ENCODE measurements at regions not wholly inside any gene's neighbourhood (a gene's known extent, or its start where the extent isn't known, plus 50 kb on each side); places are given as distances from the start of the nearest gene placed in this dataset.

GRCh38 chr4:4783847-4784246 lies 75.6 kb upstream of the MSX1 start:
- TF ChIP-seq CTCF (IDR thresholded peaks at IDR 0.05; ENCODE audit: poor library complexity) (no peak), EZH2phosphoT487 (IDR thresholded peaks at IDR 0.05; ENCODE audit: low read depth, severe bottlenecking, unreplicated experiment) (no peak), EZH2 (IDR thresholded peaks at IDR 0.05; ENCODE audit: borderline replicate concordance) (no peak)

Data from hepatocyte (in vitro differentiated cells).